ENCODE measurements at regions not wholly inside any gene's neighbourhood (a gene's known extent, or its start where the extent isn't known, plus 50 kb on each side); places are given as distances from the start of the nearest gene placed in this dataset.

DNA sequence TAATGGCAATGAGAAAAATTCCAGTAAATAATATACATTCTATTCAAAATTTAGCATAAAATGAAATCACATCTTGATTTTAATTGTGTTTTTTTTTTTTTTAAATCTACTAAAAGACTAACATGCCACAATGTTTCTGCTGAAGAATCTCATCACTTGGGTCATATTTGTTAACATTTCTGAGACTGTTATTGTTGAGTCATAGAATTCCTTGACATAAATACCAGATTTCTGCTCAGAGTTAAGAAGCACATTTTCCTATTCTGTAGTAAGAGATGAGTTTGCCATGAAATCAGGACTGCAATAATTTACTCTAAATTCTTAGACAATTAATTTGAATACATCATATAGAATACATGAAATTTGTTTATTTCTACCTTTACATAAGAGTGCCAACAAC, 154.9 kb upstream of the KYNU start:
- Histone ChIP-seq H2BK15ac (ENCODE audit: low read length) (no peak overlapping the region), H3K79me1 (ENCODE audit: low read depth, low read length) (no peaks in the 10 kb centered on the region), H3K4me3 (ENCODE audit: extremely low read depth in 1 of 4, insufficient read depth in 2 of 4, low read depth in 3 of 4, low read length in 4 of 4) (no peak overlapping the region), H2BK5ac (ENCODE audit: low read depth, low read length) (no peak overlapping the region), H3K4ac (replicated peaks; ENCODE audit: insufficient read length, low read depth, low read length) (no peak overlapping the region), H3K14ac (ENCODE audit: insufficient read length) (no peak overlapping the region), H3K4me2 (ENCODE audit: insufficient read depth in 1 of 2, low read depth in 2 of 2, low read length in 2 of 2) (no peak overlapping the region), H3K27ac (ENCODE audit: low read depth, low read length) (no peak overlapping the region), H3K36me3 (ENCODE audit: control insufficient read depth in 2 of 4, insufficient read depth in 4 of 4, low read length in 3 of 4) (peaks cover 0 to 4% (median 0%) of the 10 kb centered on the region in 4 experiments; a peak in 2 of 8 replicates), H3K27me3 (replicated peaks in 1 of 4; ENCODE audit: control insufficient read depth in 3 of 4, extremely low read depth in 1 of 4, insufficient read depth in 3 of 4, low read length in 3 of 4) (no peaks in the 10 kb centered on the region), H4K91ac (replicated peaks; ENCODE audit: insufficient read length, low read length) (no peak overlapping the region), H3K9me3 (ENCODE audit: insufficient read depth in 2 of 2, low read depth in 1 of 2, low read length in 1 of 2) (peaks cover 0 to 2% of the 10 kb centered on the region in 2 experiments; a peak in 1 of 4 replicates), H2BK120ac (replicated peaks; ENCODE audit: low read depth, low read length) (no peak overlapping the region), H2BK20ac (ENCODE audit: low read length) (no peak overlapping the region), H2AFZ (ENCODE audit: low read length) (no peak overlapping the region), H4K8ac (ENCODE audit: extremely low read depth, insufficient read depth, low read length) (no peak overlapping the region), H2BK12ac (ENCODE audit: low read depth, low read length) (no peak overlapping the region), H3K23ac (ENCODE audit: insufficient read length) (no peak overlapping the region), H3K4me1 (replicated peaks in 1 of 4; ENCODE audit: control insufficient read depth in 3 of 4, insufficient read depth in 4 of 4, low read length in 3 of 4) (peaks cover 0 to under 1% (median 0%) of the 10 kb centered on the region in 4 experiments; a peak in 1 of 7 replicates), H3K18ac (ENCODE audit: extremely low read depth, low read length) (no peak overlapping the region), H4K5ac (ENCODE audit: insufficient read length, low read depth, low read length) (no peak overlapping the region), H3K23me2 (ENCODE audit: low read depth, low read length) (no peaks in the 10 kb centered on the region; the same call in 1 of the 2 replicates), H3K79me2 (ENCODE audit: control insufficient read depth in 1 of 2, insufficient read depth in 2 of 2, low read length in 2 of 2) (no peaks in the 10 kb centered on the region), H3K56ac (replicated peaks; ENCODE audit: insufficient read length, low read depth, low read length) (no peak overlapping the region), H3K9ac (replicated peaks in 1 of 4; ENCODE audit: extremely low read depth in 1 of 4, low read depth in 3 of 4, low read length in 3 of 4) (no peak overlapping the region), H2AK5ac (ENCODE audit: low read depth, low read length) (no peak overlapping the region), H4K20me1 (replicated peaks in 1 of 2; ENCODE audit: control insufficient read depth in 1 of 2, insufficient read depth in 2 of 2, low read length in 2 of 2) (no peaks in the 10 kb centered on the region)
- ChIA-PET POLR2A (ENCODE audit: partially characterized antibody) (no interaction called here), CTCF (ENCODE audit: partially characterized antibody) (no interaction called here)
- TF ChIP-seq YY1 (IDR thresholded peaks at IDR 0.05; ENCODE audit: low read depth, low read length) (no peak), FOSL1 (IDR thresholded peaks at IDR 0.05; ENCODE audit: insufficient read depth, low read depth, low read length) (no peak), RAD21 (IDR thresholded peaks at IDR 0.05 in 1 of 2, conservative IDR thresholded peaks at IDR 0.05 in 1 of 2; ENCODE audit: low read depth in 2 of 2, low read length in 2 of 2) (no peak), KDM1A (IDR thresholded peaks at IDR 0.05; ENCODE audit: borderline replicate concordance, low read length) (no peak), HDAC2 (IDR thresholded peaks at IDR 0.05; ENCODE audit: borderline replicate concordance in 1 of 2, low read depth in 2 of 2, low read length in 2 of 2) (no peak), CTCF (IDR thresholded peaks at IDR 0.05; ENCODE audit: control extremely low read depth in 1 of 3, insufficient read depth in 1 of 3, low read depth in 1 of 3, low read length in 3 of 3) (no peak), RFX5 (IDR thresholded peaks at IDR 0.05; ENCODE audit: borderline replicate concordance, low read depth, low read length) (no peak), SP4 (IDR thresholded peaks at IDR 0.05; ENCODE audit: low read length) (no peak)
- no peak for DNase-seq (ENCODE audit: low read depth in 1 of 2, low spot score in 2 of 2)
- no peak for FAIRE-seq

Data from H1 (cell line).